ENCODE measurements at regions not wholly inside any gene's neighbourhood (a gene's known extent, or its start where the extent isn't known, plus 50 kb on each side); places are given as distances from the start of the nearest gene placed in this dataset.

DNA sequence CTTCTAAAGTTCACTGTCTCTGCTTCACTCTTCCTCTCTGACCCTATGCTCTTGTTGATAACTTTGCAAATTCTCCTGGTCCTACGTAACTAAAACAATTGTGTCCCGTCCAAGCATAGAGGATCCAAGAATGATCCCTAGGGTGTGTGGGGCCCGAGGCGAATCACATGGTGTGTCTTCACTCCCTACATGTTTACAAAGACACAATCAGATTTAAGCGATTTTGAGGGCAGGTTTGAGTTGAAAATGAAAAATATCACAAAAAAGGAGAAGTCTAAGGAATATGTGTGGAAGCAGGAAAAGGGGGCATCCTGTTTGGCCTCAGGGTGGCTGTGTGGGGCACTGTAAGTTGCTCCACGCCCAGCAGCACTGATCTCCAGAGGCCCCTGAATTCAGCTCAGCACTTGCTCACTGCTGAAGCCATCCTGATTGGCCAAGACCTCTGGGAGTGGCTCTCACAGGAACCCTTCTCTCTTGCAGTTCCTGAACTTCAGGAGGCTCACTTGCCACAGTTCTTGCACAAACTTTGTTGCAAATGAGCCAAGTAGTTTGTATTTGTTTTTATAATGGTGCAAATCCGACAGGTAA lies 363.6 kb downstream of the ZNF521 start:
- Histone ChIP-seq H4K12ac (ENCODE audit: low read depth, low read length) (no peak overlapping the region), H2AFZ (ENCODE audit: insufficient read depth, low read length, poor library complexity) (no peak overlapping the region)

DNA sequence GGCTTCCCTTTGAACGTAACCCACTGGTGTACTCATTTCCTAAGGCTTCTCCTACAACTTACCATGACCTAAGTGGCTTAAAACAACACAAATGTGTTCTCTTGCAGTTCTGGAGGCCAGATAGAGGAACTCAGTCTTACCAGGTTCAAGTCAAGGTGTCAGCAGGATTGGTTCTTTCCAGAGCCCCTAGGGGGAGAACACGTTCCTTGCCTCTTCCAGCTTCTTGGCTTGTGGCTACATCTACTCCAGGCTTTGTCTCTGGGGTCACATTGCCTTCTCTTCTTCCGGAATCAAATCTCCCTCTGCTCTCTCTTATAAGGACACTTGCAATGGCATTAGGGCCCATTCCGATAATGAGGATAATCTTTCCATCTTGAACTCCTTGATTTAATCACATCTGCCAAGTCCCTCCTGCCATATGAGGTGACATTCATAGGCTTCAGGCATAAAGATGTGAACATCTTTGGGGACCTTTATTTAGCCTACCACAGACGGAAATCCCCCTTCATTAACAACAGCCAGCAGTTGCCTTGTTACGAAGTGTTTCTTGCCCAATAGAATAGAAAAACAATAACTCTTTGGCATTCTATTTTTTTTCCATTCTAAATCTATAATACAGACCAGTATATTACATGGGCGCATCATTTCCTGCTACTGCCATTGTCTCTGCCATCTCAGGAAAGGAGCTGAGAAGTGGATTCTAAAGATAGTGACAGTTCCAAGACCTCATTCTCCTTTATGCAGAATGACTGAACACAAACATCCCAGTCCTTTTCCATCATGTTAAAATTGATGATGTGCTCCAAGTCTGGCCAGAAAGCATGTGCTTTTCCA lies 362.0 kb downstream of the ZNF521 start:
- no CpG with 5 or more reads among the region's 7 CpGs for WGBS (ENCODE audit: extremely low coverage, insufficient coverage, insufficient read length)
- Histone ChIP-seq H2BK120ac (ENCODE audit: insufficient read depth, low read length, poor library complexity) (no peak overlapping the region), H3K18ac (ENCODE audit: low read length) (no peak overlapping the region), H3K9ac (ENCODE audit: low read length) (no peak overlapping the region), H2AFZ (ENCODE audit: insufficient read depth, low read length, poor library complexity) (no peak overlapping the region), H3K14ac (ENCODE audit: low read length) (no peak overlapping the region), H3K4me3 (ENCODE audit: low read depth, low read length) (no peak overlapping the region), H2BK5ac (ENCODE audit: low read depth, low read length, poor library complexity) (no peak overlapping the region), H4K12ac (ENCODE audit: low read depth, low read length) (no peak overlapping the region), H3K79me1 (ENCODE audit: low read length) (no peaks in the 10 kb centered on the region), H3K27ac (ENCODE audit: low read depth, low read length) (no peak overlapping the region), H3K79me2 (ENCODE audit: control insufficient read depth, insufficient read depth, low read length, poor library complexity) (no peaks in the 10 kb centered on the region), H3K36me3 (ENCODE audit: control insufficient read depth in 1 of 2, insufficient read depth in 2 of 2, low read length in 2 of 2) (no peaks in the 10 kb centered on the region), H4K8ac (ENCODE audit: low read depth, low read length) (no peak overlapping the region), H4K91ac (ENCODE audit: low read depth, low read length) (no peak overlapping the region), H3K4me2 (ENCODE audit: low read length) (no peak overlapping the region), H3K23ac (ENCODE audit: low read length) (peak overlapping the region; percentile 18), H2AK5ac (ENCODE audit: low read length) (no peak overlapping the region), H3K9me3 (ENCODE audit: insufficient read depth, low read depth, low read length) (no peaks in the 10 kb centered on the region), H3K4ac (ENCODE audit: low read depth, low read length) (no peak overlapping the region), H2BK12ac (ENCODE audit: low read length) (no peak overlapping the region), H3K27me3 (ENCODE audit: insufficient read depth, low read length) (no peaks in the 10 kb centered on the region), H3K4me1 (ENCODE audit: control insufficient read depth in 1 of 2, insufficient read depth in 2 of 2, low read length in 2 of 2) (peaks cover 0 to 4% of the 10 kb centered on the region in 2 experiments)
- no peak for DNase-seq

More for the DNA sequence above, 363.6 kb downstream of the ZNF521 start:
- H2BK120ac ChIP-seq (ENCODE audit: insufficient read depth, low read length, poor library complexity) = no peak overlapping the region
- H3K4me1 ChIP-seq (ENCODE audit: control insufficient read depth in 1 of 2, insufficient read depth in 2 of 2, low read length in 2 of 2) = peaks cover 0 to 4% of the 10 kb centered on the region in 2 experiments
- no peaks in the 10 kb centered on the region for H3K9me3 ChIP-seq (ENCODE audit: insufficient read depth, low read depth, low read length)
- no peaks in the 10 kb centered on the region for H3K36me3 ChIP-seq (ENCODE audit: control insufficient read depth in 1 of 2, insufficient read depth in 2 of 2, low read length in 2 of 2)
- no peak overlapping the region for H3K9ac ChIP-seq (ENCODE audit: low read length)
- no peak overlapping the region for H4K91ac ChIP-seq (ENCODE audit: low read depth, low read length)
- no peak overlapping the region for H3K4ac ChIP-seq (ENCODE audit: low read depth, low read length)
- no peak overlapping the region for H3K4me3 ChIP-seq (ENCODE audit: low read depth, low read length)
- H3K27ac ChIP-seq (ENCODE audit: low read depth, low read length) = no peak overlapping the region
- no peak overlapping the region for H3K4me2 ChIP-seq (ENCODE audit: low read length)
- no peak overlapping the region for H2AK5ac ChIP-seq (ENCODE audit: low read length)
- no CpG with 5 or more reads among the region's 7 CpGs for WGBS (ENCODE audit: extremely low coverage, insufficient coverage, insufficient read length)
- H3K79me1 ChIP-seq (ENCODE audit: low read length) = no peaks in the 10 kb centered on the region
- no peaks in the 10 kb centered on the region for H3K79me2 ChIP-seq (ENCODE audit: control insufficient read depth, insufficient read depth, low read length, poor library complexity)
- H3K23ac ChIP-seq (ENCODE audit: low read length) = no peak overlapping the region
- H3K27me3 ChIP-seq (ENCODE audit: insufficient read depth, low read length) = no peaks in the 10 kb centered on the region
- no peak overlapping the region for H2BK5ac ChIP-seq (ENCODE audit: low read depth, low read length, poor library complexity)
- DNase-seq = no peak
- H4K8ac ChIP-seq (ENCODE audit: low read depth, low read length) = no peak overlapping the region
- H3K18ac ChIP-seq (ENCODE audit: low read length) = no peak overlapping the region
- no peak overlapping the region for H2BK12ac ChIP-seq (ENCODE audit: low read length)
- no peak overlapping the region for H3K14ac ChIP-seq (ENCODE audit: low read length)

DNA sequence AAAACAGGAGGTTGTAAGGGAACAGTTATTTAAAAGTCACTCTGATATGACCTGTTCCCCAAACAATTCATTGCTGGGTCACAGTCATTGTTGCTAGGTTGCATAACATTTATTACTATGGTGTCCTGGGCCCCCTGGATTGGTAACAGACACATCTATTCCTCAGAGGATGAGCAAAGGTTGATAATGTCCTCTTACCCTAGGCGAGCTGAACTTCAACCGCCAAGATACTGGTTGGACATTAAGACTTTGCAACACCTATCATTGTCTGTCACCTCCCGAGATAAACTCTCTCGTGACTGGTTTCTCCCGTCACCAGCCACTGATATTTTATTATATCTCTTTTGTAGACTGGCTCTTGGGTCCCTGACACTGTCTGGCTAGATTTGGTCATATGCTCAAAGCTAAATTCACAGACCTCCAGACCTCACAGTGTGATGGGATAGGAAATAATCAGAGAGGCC lies 361.3 kb downstream of the ZNF521 start:
- Histone ChIP-seq H3K27ac (ENCODE audit: low read depth, low read length) (no peak overlapping the region), H3K9me3 (ENCODE audit: insufficient read depth, low read depth, low read length) (no peaks in the 10 kb centered on the region), H3K79me2 (ENCODE audit: control insufficient read depth, insufficient read depth, low read length, poor library complexity) (no peaks in the 10 kb centered on the region), H2BK12ac (ENCODE audit: low read length) (no peak overlapping the region), H3K4me2 (ENCODE audit: low read length) (no peak overlapping the region), H3K79me1 (ENCODE audit: low read length) (no peaks in the 10 kb centered on the region), H2BK5ac (ENCODE audit: low read depth, low read length, poor library complexity) (no peak overlapping the region), H4K91ac (ENCODE audit: low read depth, low read length) (no peak overlapping the region), H2AFZ (ENCODE audit: insufficient read depth, low read length, poor library complexity) (no peak overlapping the region), H3K4me1 (ENCODE audit: control insufficient read depth in 1 of 2, insufficient read depth in 2 of 2, low read length in 2 of 2) (peaks cover 0 to 4% of the 10 kb centered on the region in 2 experiments), H3K18ac (ENCODE audit: low read length) (no peak overlapping the region), H4K8ac (ENCODE audit: low read depth, low read length) (no peak overlapping the region), H3K36me3 (ENCODE audit: control insufficient read depth in 1 of 2, insufficient read depth in 2 of 2, low read length in 2 of 2) (no peaks in the 10 kb centered on the region), H3K14ac (ENCODE audit: low read length) (no peak overlapping the region), H4K12ac (ENCODE audit: low read depth, low read length) (no peak overlapping the region), H3K9ac (ENCODE audit: low read length) (no peak overlapping the region), H3K4me3 (ENCODE audit: low read depth, low read length) (no peak overlapping the region), H3K23ac (ENCODE audit: low read length) (no peak overlapping the region), H2BK120ac (ENCODE audit: insufficient read depth, low read length, poor library complexity) (no peak overlapping the region), H3K4ac (ENCODE audit: low read depth, low read length) (no peak overlapping the region), H2AK5ac (ENCODE audit: low read length) (no peak overlapping the region), H3K27me3 (ENCODE audit: insufficient read depth, low read length) (no peaks in the 10 kb centered on the region)
- no CpG with 5 or more reads among the region's 5 CpGs for WGBS (ENCODE audit: extremely low coverage, insufficient coverage, insufficient read length)
- DNase-seq = no peak

DNA sequence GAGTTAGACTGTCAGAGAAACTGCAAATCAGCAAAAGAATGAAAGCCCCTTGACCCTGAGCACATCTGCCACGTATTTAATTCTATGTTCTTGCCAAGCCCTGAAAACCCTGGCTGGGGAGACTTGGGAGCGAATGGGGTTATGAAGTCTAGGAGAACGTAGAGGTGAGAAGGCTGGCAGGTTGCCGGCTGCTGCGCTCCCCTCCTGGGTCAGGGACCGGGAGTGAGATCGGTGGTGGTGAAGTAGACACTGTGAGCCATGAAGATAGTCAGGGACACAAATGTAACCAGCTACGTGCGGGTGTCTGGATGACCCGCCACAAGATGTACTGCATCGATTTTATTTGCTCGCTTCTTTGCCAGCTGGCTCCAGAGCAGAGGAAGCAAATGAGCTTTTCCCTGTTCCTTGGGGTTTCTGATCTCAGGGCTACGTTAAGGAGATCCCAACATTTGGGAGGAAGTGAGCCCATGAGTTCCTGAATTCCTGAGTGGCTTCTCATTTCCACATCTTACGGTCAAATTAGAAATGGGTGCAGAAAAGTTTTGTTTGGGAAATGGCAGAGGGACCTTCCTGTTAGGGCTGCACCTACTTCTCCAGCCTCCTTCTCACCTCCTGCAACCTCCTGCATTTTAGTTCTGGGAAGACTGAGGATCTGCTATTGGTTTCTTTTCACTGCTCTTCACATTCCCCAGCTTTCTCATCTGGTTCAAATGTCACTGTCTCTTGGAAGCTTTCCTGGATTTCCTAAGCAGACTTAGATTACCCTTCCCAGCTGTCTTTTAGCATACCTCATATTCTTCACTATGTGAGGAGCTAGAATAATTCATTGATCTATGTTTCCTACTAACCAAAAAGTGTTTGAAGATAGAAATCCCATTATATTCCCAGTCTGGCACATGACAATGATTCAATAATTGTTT lies 360.6 kb downstream of the ZNF521 start:
- no peak overlapping the region for H2AFZ ChIP-seq (ENCODE audit: insufficient read depth, low read length, poor library complexity)
- H3K9me3 ChIP-seq (ENCODE audit: insufficient read depth, low read depth, low read length) = no peaks in the 10 kb centered on the region
- H4K12ac ChIP-seq (ENCODE audit: low read depth, low read length) = no peak overlapping the region
- H3K79me2 ChIP-seq (ENCODE audit: control insufficient read depth, insufficient read depth, low read length, poor library complexity) = no peaks in the 10 kb centered on the region
- no peak overlapping the region for H3K23ac ChIP-seq (ENCODE audit: low read length)
- no peak for DNase-seq
- no peak overlapping the region for H3K18ac ChIP-seq (ENCODE audit: low read length)
- H4K8ac ChIP-seq (ENCODE audit: low read depth, low read length) = no peak overlapping the region
- H3K4me3 ChIP-seq (ENCODE audit: low read depth, low read length) = no peak overlapping the region
- H2BK120ac ChIP-seq (ENCODE audit: insufficient read depth, low read length, poor library complexity) = no peak overlapping the region
- no CpG with 5 or more reads among the region's 14 CpGs for WGBS (ENCODE audit: extremely low coverage, insufficient coverage, insufficient read length)
- no peak overlapping the region for H2BK5ac ChIP-seq (ENCODE audit: low read depth, low read length, poor library complexity)
- no peak overlapping the region for H2AK5ac ChIP-seq (ENCODE audit: low read length)
- H4K91ac ChIP-seq (ENCODE audit: low read depth, low read length) = no peak overlapping the region
- H3K27me3 ChIP-seq (ENCODE audit: insufficient read depth, low read length) = no peaks in the 10 kb centered on the region
- H3K4me2 ChIP-seq (ENCODE audit: low read length) = no peak overlapping the region
- no peak overlapping the region for H3K14ac ChIP-seq (ENCODE audit: low read length)
- H3K9ac ChIP-seq (ENCODE audit: low read length) = no peak overlapping the region
- no peak overlapping the region for H3K27ac ChIP-seq (ENCODE audit: low read depth, low read length)
- no peaks in the 10 kb centered on the region for H3K79me1 ChIP-seq (ENCODE audit: low read length)
- H3K36me3 ChIP-seq (ENCODE audit: control insufficient read depth in 1 of 2, insufficient read depth in 2 of 2, low read length in 2 of 2) = no peaks in the 10 kb centered on the region
- no peak overlapping the region for H3K4ac ChIP-seq (ENCODE audit: low read depth, low read length)
- H3K4me1 ChIP-seq (ENCODE audit: control insufficient read depth in 1 of 2, insufficient read depth in 2 of 2, low read length in 2 of 2) = peaks cover 0 to 4% of the 10 kb centered on the region in 2 experiments
- H2BK12ac ChIP-seq (ENCODE audit: low read length) = no peak overlapping the region
